GM12872 (cell line): ENCODE measurements at regions not wholly inside any gene's neighbourhood (a gene's known extent, or its start where the extent isn't known, plus 50 kb on each side); places are given as distances from the start of the nearest gene placed in this dataset.

Source experiments
- CTCF ChIP-seq: IDR thresholded peaks from 3 replicates; pipeline ENCODE4 v1.5.1; 2011; ENCODE audit warnings: low read depth, mild to moderate bottlenecking, low read length, moderate library complexity; ENCODE audit not compliant: insufficient read depth

- TF ChIP-seq CTCF, result no peak
These were observed 379.0 kb upstream of the RASGEF1B start for GRCh38 chr4:81850701-81851100.

GRCh38 chr4:81845761-81846160, 374.1 kb upstream of the RASGEF1B start:
- no peak for TF ChIP-seq CTCF

- no peak for TF ChIP-seq CTCF
These were observed 373.6 kb upstream of the RASGEF1B start for GRCh38 chr4:81845273-81845672.

- peak; percentile 73 for TF ChIP-seq CTCF
These were observed 373.0 kb upstream of the RASGEF1B start for GRCh38 chr4:81844717-81845116.

- TF ChIP-seq CTCF, result no peak
These were observed 367.8 kb upstream of the RASGEF1B start for GRCh38 chr4:81839347-81840042.

GRCh38 chr4:81838586-81838985, 366.9 kb upstream of the RASGEF1B start:
- TF ChIP-seq CTCF, result no peak

- TF ChIP-seq CTCF, result no peak
These were observed 365.0 kb upstream of the RASGEF1B start for GRCh38 chr4:81836716-81837115.

- TF ChIP-seq CTCF, result no peak
These were observed 361.9 kb upstream of the RASGEF1B start for GRCh38 chr4:81833576-81833975.
